ENCODE measurements at regions not wholly inside any gene's neighbourhood (a gene's known extent, or its start where the extent isn't known, plus 50 kb on each side); places are given as distances from the start of the nearest gene placed in this dataset.

GRCh38 chr5:166695326-166695725, 1596.1 kb upstream of the WWC1 start:
- Histone ChIP-seq H3K27ac (ENCODE audit: low read depth, low read length) (no peak overlapping the region), H3K27me3 (ENCODE audit: insufficient read depth, low read length) (no peaks in the 10 kb centered on the region), H3K36me3 (ENCODE audit: insufficient read depth, low read length) (no peaks in the 10 kb centered on the region), H3K4me3 (ENCODE audit: low read length in 2 of 2) (no peak overlapping the region), H3K9me3 (ENCODE audit: control insufficient read depth in 1 of 2, low read length in 2 of 2) (no peaks in the 10 kb centered on the region), H3K4me1 (ENCODE audit: insufficient read depth, low read length) (no peaks in the 10 kb centered on the region)
- Mint-ChIP-seq H3K9me3 (peaks cover 0 to 13% (median 8%) of the 10 kb centered on the region in 8 donors), H3K36me3 (no peaks in the 10 kb centered on the region), H3K27ac (no peak overlapping the region), H3K27me3 (no peaks in the 10 kb centered on the region), H3K4me3 (no peak overlapping the region), H3K4me1 (no peaks in the 10 kb centered on the region)
- CTCF ChIA-PET (ENCODE audit: partially characterized antibody) = interaction anchor here (0.6 kb wide), 1 partner anchor 1042 kb away, joined by 3 read pairs; no protein-coding TSS in a partner anchor
- intact Hi-C loops (cut with micrococcal nuclease) = no loop called here
- POLR2A ChIA-PET (ENCODE audit: partially characterized antibody) = no interaction called here
- no peak for DNase-seq

- CTCF ChIA-PET (ENCODE audit: partially characterized antibody) = no interaction called here
- Mint-ChIP-seq H3K9me3 (peaks cover 0 to 17% (median 4%) of the 10 kb centered on the region in 8 donors), H3K27ac (no peak overlapping the region), H3K4me1 (no peaks in the 10 kb centered on the region), H3K27me3 (no peaks in the 10 kb centered on the region), H3K36me3 (no peaks in the 10 kb centered on the region), H3K4me3 (no peak overlapping the region)
- POLR2A ChIA-PET (ENCODE audit: partially characterized antibody) = no interaction called here
- H3K27ac ChIP-seq (ENCODE audit: low read depth, low read length) = no peak overlapping the region
- H3K4me3 ChIP-seq (ENCODE audit: low read length in 2 of 2) = no peak overlapping the region
- H3K9me3 ChIP-seq (ENCODE audit: control insufficient read depth in 1 of 2, low read length in 2 of 2) = no peaks in the 10 kb centered on the region
- no peaks in the 10 kb centered on the region for H3K27me3 ChIP-seq (ENCODE audit: insufficient read depth, low read length)
- H3K36me3 ChIP-seq (ENCODE audit: insufficient read depth, low read length) = no peaks in the 10 kb centered on the region
- H3K4me1 ChIP-seq (ENCODE audit: insufficient read depth, low read length) = no peaks in the 10 kb centered on the region
- no peak for DNase-seq
- intact Hi-C loops (cut with micrococcal nuclease) = no loop called here
Observed at GRCh38 chr5:166708291-166708690, 1583.2 kb upstream of the WWC1 start.

GRCh38 chr5:166709691-166710090, 1581.8 kb upstream of the WWC1 start:
- H3K4me3 Mint-ChIP-seq = no peak overlapping the region
- ChIA-PET POLR2A (ENCODE audit: partially characterized antibody) (no interaction called here), CTCF (ENCODE audit: partially characterized antibody) (no interaction called here)
- H3K4me3 ChIP-seq (ENCODE audit: low read length in 2 of 2) = no peak overlapping the region
- peaks cover 0 to 22% (median 8%) of the 10 kb centered on the region in 8 donors for H3K9me3 Mint-ChIP-seq
- H3K27me3 Mint-ChIP-seq = no peaks in the 10 kb centered on the region
- no peak overlapping the region for H3K27ac Mint-ChIP-seq
- no peaks in the 10 kb centered on the region for H3K27me3 ChIP-seq (ENCODE audit: insufficient read depth, low read length)
- no peaks in the 10 kb centered on the region for H3K4me1 ChIP-seq (ENCODE audit: insufficient read depth, low read length)
- intact Hi-C loops (cut with micrococcal nuclease) = no loop called here
- DNase-seq = no peak
- H3K9me3 ChIP-seq (ENCODE audit: control insufficient read depth in 1 of 2, low read length in 2 of 2) = no peaks in the 10 kb centered on the region
- no peaks in the 10 kb centered on the region for H3K36me3 ChIP-seq (ENCODE audit: insufficient read depth, low read length)
- no peaks in the 10 kb centered on the region for H3K36me3 Mint-ChIP-seq
- no peaks in the 10 kb centered on the region for H3K4me1 Mint-ChIP-seq
- H3K27ac ChIP-seq (ENCODE audit: low read depth, low read length) = no peak overlapping the region

GRCh38 chr5:166710271-166710670, 1581.2 kb upstream of the WWC1 start:
- no peak overlapping the region for H3K27ac Mint-ChIP-seq
- no peaks in the 10 kb centered on the region for H3K4me1 Mint-ChIP-seq
- ChIA-PET POLR2A (ENCODE audit: partially characterized antibody) (no interaction called here), CTCF (ENCODE audit: partially characterized antibody) (no interaction called here)
- no peak overlapping the region for H3K4me3 ChIP-seq (ENCODE audit: low read length in 2 of 2)
- H3K27ac ChIP-seq (ENCODE audit: low read depth, low read length) = no peak overlapping the region
- H3K4me1 ChIP-seq (ENCODE audit: insufficient read depth, low read length) = no peaks in the 10 kb centered on the region
- no peaks in the 10 kb centered on the region for H3K36me3 Mint-ChIP-seq
- H3K27me3 ChIP-seq (ENCODE audit: insufficient read depth, low read length) = no peaks in the 10 kb centered on the region
- DNase-seq = no peak
- no peak overlapping the region for H3K4me3 Mint-ChIP-seq
- intact Hi-C loops (cut with micrococcal nuclease) = no loop called here
- H3K36me3 ChIP-seq (ENCODE audit: insufficient read depth, low read length) = no peaks in the 10 kb centered on the region
- no peaks in the 10 kb centered on the region for H3K9me3 ChIP-seq (ENCODE audit: control insufficient read depth in 1 of 2, low read length in 2 of 2)
- H3K9me3 Mint-ChIP-seq = peaks cover 0 to 26% (median 8%) of the 10 kb centered on the region in 8 donors
- H3K27me3 Mint-ChIP-seq = no peaks in the 10 kb centered on the region

GRCh38 chr5:166712447-166713185, 1578.8 kb upstream of the WWC1 start:
- no peak for DNase-seq
- POLR2A ChIA-PET (ENCODE audit: partially characterized antibody) = no interaction called here
- no peak overlapping the region for H3K4me3 Mint-ChIP-seq
- no peaks in the 10 kb centered on the region for H3K36me3 Mint-ChIP-seq
- no peaks in the 10 kb centered on the region for H3K27me3 Mint-ChIP-seq
- no peak overlapping the region for H3K27ac ChIP-seq (ENCODE audit: low read depth, low read length)
- no peaks in the 10 kb centered on the region for H3K27me3 ChIP-seq (ENCODE audit: insufficient read depth, low read length)
- H3K4me3 ChIP-seq (ENCODE audit: low read length in 2 of 2) = no peak overlapping the region
- intact Hi-C loops (cut with micrococcal nuclease) = no loop called here
- H3K4me1 Mint-ChIP-seq = no peaks in the 10 kb centered on the region
- no peak overlapping the region for H3K27ac Mint-ChIP-seq
- CTCF ChIA-PET (ENCODE audit: partially characterized antibody) = no interaction called here
- H3K9me3 ChIP-seq (ENCODE audit: control insufficient read depth in 1 of 2, low read length in 2 of 2) = no peaks in the 10 kb centered on the region
- peaks cover 0 to 26% (median 7%) of the 10 kb centered on the region in 8 donors for H3K9me3 Mint-ChIP-seq
- no peaks in the 10 kb centered on the region for H3K36me3 ChIP-seq (ENCODE audit: insufficient read depth, low read length)
- H3K4me1 ChIP-seq (ENCODE audit: insufficient read depth, low read length) = no peaks in the 10 kb centered on the region

GRCh38 chr5:166713295-166713694, 1578.2 kb upstream of the WWC1 start:
- CTCF ChIA-PET (ENCODE audit: partially characterized antibody) = no interaction called here
- H3K4me1 ChIP-seq (ENCODE audit: insufficient read depth, low read length) = no peaks in the 10 kb centered on the region
- POLR2A ChIA-PET (ENCODE audit: partially characterized antibody) = no interaction called here
- Mint-ChIP-seq H3K36me3 (no peaks in the 10 kb centered on the region), H3K27me3 (no peaks in the 10 kb centered on the region), H3K27ac (no peak overlapping the region), H3K9me3 (peaks cover 0 to 26% (median 7%) of the 10 kb centered on the region in 8 donors), H3K4me3 (no peak overlapping the region), H3K4me1 (no peaks in the 10 kb centered on the region)
- no peaks in the 10 kb centered on the region for H3K36me3 ChIP-seq (ENCODE audit: insufficient read depth, low read length)
- intact Hi-C loops (cut with micrococcal nuclease) = no loop called here
- DNase-seq = no peak
- H3K4me3 ChIP-seq (ENCODE audit: low read length in 2 of 2) = no peak overlapping the region
- H3K27me3 ChIP-seq (ENCODE audit: insufficient read depth, low read length) = no peaks in the 10 kb centered on the region
- H3K9me3 ChIP-seq (ENCODE audit: control insufficient read depth in 1 of 2, low read length in 2 of 2) = no peaks in the 10 kb centered on the region
- H3K27ac ChIP-seq (ENCODE audit: low read depth, low read length) = no peak overlapping the region

- H3K36me3 ChIP-seq (ENCODE audit: insufficient read depth, low read length) = no peaks in the 10 kb centered on the region
- intact Hi-C loops (cut with micrococcal nuclease) = no loop called here
- H3K9me3 Mint-ChIP-seq = peaks cover 1 to 24% (median 9%) of the 10 kb centered on the region in 8 donors
- DNase-seq = no peak
- CTCF ChIA-PET (ENCODE audit: partially characterized antibody) = no interaction called here
- no peak overlapping the region for H3K27ac ChIP-seq (ENCODE audit: low read depth, low read length)
- H3K27ac Mint-ChIP-seq = no peak overlapping the region
- no peaks in the 10 kb centered on the region for H3K4me1 ChIP-seq (ENCODE audit: insufficient read depth, low read length)
- no peak overlapping the region for H3K4me3 ChIP-seq (ENCODE audit: low read length in 2 of 2)
- no peaks in the 10 kb centered on the region for H3K36me3 Mint-ChIP-seq
- POLR2A ChIA-PET (ENCODE audit: partially characterized antibody) = no interaction called here
- H3K4me1 Mint-ChIP-seq = no peaks in the 10 kb centered on the region
- no peak overlapping the region for H3K4me3 Mint-ChIP-seq
- no peaks in the 10 kb centered on the region for H3K9me3 ChIP-seq (ENCODE audit: control insufficient read depth in 1 of 2, low read length in 2 of 2)
- no peaks in the 10 kb centered on the region for H3K27me3 ChIP-seq (ENCODE audit: insufficient read depth, low read length)
- H3K27me3 Mint-ChIP-seq = no peaks in the 10 kb centered on the region
Observed at GRCh38 chr5:166716856-166717492, 1574.5 kb upstream of the WWC1 start.

Measured in CD4-positive, alpha-beta memory T cell (primary cell).